GM06990 (cell line): ENCODE measurements at regions not wholly inside any gene's neighbourhood (a gene's known extent, or its start where the extent isn't known, plus 50 kb on each side); places are given as distances from the start of the nearest gene placed in this dataset.

Experiments used
- DNase-seq: peaks from one replicate; pipeline ENCODE4 v3.0.0-alpha.2; 2011; ENCODE audit not compliant: insufficient read length; ENCODE audit errors: extremely low read depth
- H3K27me3 ChIP-seq: replicated peaks from 2 replicates; pipeline ENCODE4 v1.6.0; 2011; ENCODE audit warnings: low read length; ENCODE audit not compliant: control insufficient read depth, insufficient read depth
- H3K36me3 ChIP-seq: 2 replicates; pipeline ENCODE4 v1.5.1; 2011; ENCODE audit warnings: low read length; ENCODE audit not compliant: control insufficient read depth, insufficient read depth
- H3K4me3 ChIP-seq: replicated peaks from 2 replicates; pipeline ENCODE4 v1.5.1; 2011; ENCODE audit warnings: low read depth, mild to moderate bottlenecking, control low read depth, low read length
- TF ChIP-seq, protein P1 (sequence below): IDR thresholded peaks from 2 replicates; pipeline ENCODE4 v1.5.1; 2011; ENCODE audit warnings: low read length, control low read depth, mild to moderate bottlenecking, inconsistent platforms; ENCODE audit not compliant: insufficient read depth, poor library complexity, severe bottlenecking

DNA sequence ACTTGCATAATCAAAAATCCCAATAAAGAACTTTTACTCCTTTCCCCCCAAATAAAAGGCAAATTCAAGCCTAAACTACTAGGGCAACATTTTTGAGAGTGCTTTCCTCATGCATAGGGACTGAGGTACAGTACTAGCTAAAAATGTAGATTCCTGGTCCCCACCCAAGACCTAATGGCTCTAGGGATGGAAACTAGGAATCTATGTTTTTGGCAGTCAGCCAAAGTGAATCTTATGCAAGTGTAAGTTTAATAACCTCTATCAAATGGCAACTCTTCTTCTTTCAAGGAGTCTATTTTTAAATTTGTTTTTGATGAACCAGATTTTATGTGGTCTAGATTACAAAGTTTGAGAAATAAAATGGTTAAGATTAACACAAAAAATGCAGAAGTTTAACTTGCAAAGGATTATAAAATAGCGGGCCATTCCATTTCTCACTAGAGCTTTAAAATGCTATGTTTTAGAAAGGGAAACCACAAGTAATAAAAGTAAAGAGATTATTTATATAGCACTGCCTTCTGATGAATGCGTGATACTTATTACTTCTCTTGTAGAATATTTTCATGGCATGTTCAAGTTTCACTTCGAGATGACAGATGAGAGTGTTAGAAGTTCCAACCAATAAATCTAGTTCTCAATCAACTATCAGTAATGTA lies 70.4 kb upstream of the MDFIC start:
- TF ChIP-seq, protein P1, sequence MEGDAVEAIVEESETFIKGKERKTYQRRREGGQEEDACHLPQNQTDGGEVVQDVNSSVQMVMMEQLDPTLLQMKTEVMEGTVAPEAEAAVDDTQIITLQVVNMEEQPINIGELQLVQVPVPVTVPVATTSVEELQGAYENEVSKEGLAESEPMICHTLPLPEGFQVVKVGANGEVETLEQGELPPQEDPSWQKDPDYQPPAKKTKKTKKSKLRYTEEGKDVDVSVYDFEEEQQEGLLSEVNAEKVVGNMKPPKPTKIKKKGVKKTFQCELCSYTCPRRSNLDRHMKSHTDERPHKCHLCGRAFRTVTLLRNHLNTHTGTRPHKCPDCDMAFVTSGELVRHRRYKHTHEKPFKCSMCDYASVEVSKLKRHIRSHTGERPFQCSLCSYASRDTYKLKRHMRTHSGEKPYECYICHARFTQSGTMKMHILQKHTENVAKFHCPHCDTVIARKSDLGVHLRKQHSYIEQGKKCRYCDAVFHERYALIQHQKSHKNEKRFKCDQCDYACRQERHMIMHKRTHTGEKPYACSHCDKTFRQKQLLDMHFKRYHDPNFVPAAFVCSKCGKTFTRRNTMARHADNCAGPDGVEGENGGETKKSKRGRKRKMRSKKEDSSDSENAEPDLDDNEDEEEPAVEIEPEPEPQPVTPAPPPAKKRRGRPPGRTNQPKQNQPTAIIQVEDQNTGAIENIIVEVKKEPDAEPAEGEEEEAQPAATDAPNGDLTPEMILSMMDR: no peak
- no peak overlapping the region for H3K4me3 ChIP-seq
- no peaks in the 10 kb centered on the region for H3K27me3 ChIP-seq
- no peaks in the 10 kb centered on the region for H3K36me3 ChIP-seq
- no peak for DNase-seq

DNA sequence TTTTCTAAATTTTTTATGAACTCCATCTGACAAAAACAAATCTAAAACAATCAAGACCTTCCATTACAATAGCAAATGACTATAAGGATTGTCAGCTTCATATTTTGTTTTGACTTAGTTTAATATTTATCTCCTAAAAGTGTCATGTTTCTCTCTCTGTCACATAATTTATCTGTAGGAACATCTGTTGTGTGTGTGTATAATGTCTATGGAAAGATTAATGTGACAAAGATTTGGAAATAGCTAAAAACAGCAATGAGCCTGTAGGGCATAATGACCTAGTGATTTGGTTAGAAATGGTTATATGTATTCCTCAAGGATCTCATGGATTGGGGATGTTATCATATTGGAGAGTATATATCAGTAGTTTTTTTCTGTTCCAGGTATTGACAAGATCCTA lies 69.6 kb upstream of the MDFIC start:
- TF ChIP-seq, protein P1: no peak
- H3K4me3 ChIP-seq: no peak overlapping the region
- DNase-seq: no peak

DNA sequence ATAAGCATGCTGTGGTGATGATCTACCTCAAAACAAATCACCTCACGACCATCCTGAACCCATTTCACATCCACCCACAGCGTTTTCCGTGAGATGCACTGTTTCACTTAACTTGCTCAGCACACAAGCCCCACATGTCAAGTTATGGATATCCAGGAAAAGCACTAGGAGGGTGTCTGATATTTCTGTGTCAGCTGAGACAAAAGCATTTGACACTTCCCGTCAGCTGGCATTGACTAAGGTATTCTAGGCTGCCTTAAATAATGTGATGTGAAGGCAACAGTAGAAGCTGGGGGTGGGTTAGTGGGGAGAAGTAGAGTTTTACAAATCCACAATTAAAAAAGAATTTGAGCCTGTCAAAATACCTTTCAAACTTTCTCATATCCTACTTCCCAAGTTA lies 68.7 kb upstream of the MDFIC start:
- TF ChIP-seq, protein P1: no peak
- DNase-seq: no peak
- Histone ChIP-seq H3K4me3 (no peak overlapping the region), H3K27me3 (no peaks in the 10 kb centered on the region), H3K36me3 (no peaks in the 10 kb centered on the region)

More for the DNA sequence above, 69.6 kb upstream of the MDFIC start:
- H3K27me3 ChIP-seq: no peaks in the 10 kb centered on the region
- H3K36me3 ChIP-seq: no peaks in the 10 kb centered on the region

DNA sequence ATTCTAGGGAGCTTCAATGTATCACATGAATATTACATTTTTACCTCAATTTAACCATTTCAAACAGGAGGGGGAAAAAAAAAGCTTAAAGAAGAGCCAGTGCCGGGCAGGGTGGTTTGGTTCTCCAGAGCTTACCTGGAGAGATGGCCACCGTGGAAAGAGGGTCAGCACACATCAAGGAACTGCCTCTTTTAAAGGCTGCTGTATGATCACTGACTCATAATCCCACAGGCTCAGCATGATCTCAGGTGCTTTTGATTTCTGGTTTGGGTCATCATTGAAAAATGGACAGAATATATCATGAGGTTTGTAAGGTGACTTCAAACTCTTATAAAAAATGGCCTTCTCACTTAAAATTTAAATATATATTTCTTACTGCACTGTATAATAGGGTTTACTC lies 67.5 kb upstream of the MDFIC start:
- Histone ChIP-seq H3K27me3 (no peaks in the 10 kb centered on the region), H3K36me3 (no peaks in the 10 kb centered on the region), H3K4me3 (no peak overlapping the region)
- no peak for DNase-seq
- TF ChIP-seq, protein P1: no peak

DNA sequence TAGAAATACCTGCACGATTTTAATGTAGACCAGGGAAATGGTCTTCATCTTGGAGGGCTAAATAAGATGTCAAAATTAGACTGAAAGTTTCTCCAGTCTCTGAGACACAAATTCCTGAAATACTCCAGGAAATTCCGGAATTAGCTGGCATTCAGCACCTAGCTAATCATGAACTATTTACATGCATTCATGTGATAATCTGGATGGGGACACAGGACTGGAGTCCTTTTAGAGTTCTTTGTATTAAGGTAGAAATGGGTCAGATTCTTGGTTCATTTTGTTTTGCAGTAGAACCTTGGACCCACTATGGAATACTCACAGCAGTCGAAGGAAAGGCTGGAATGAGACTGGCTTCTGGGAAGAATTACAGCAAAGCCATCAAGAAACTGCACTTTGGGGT lies 65.3 kb upstream of the MDFIC start:
- no peak for DNase-seq

More for the DNA sequence above, 65.3 kb upstream of the MDFIC start:
- Histone ChIP-seq H3K27me3 (no peaks in the 10 kb centered on the region), H3K4me3 (no peak overlapping the region), H3K36me3 (no peaks in the 10 kb centered on the region)
- TF ChIP-seq, protein P1: no peak
